Activated T-cell treated with anti-CD3 and anti-CD28 coated beads for 1 hour (primary cell): ENCODE measurements at regions not wholly inside any gene's neighbourhood (a gene's known extent, or its start where the extent isn't known, plus 50 kb on each side); places are given as distances from the start of the nearest gene placed in this dataset.
"Not testable (repeated sequence)": the region's sequence is repeated elsewhere in the genome, so short reads cannot be mapped to it uniquely, and the experiment has no call there.

Experiments used
- DNase-seq: peaks from one replicate; pipeline ENCODE4 v3.0.0-alpha.2; 2020; ENCODE audit warnings: low read depth

GRCh38 chr12:75864161-75864560, 167.4 kb downstream of the PHLDA1 start:
- DNase-seq, result no peak

GRCh38 chr12:75863533-75863932, 168.0 kb downstream of the PHLDA1 start:
- no peak for DNase-seq

- no peak for DNase-seq
These were observed 168.7 kb downstream of the PHLDA1 start for GRCh38 chr12:75862692-75863471.

GRCh38 chr12:75859868-75860267, 171.7 kb downstream of the PHLDA1 start:
- DNase-seq, result no peak

GRCh38 chr12:75856235-75856634, 175.3 kb downstream of the PHLDA1 start:
- no peak for DNase-seq

- no peak for DNase-seq
These were observed 176.2 kb downstream of the PHLDA1 start for GRCh38 chr12:75855360-75855759.

GRCh38 chr12:75854681-75855309, 176.8 kb downstream of the PHLDA1 start:
- DNase-seq, result no peak

GRCh38 chr12:75854137-75854536, 177.4 kb downstream of the PHLDA1 start:
- DNase-seq, result not testable (repeated sequence)

- no peak for DNase-seq
These were observed 177.9 kb downstream of the PHLDA1 start for GRCh38 chr12:75853626-75854025.

GRCh38 chr12:75852956-75853355, 178.6 kb downstream of the PHLDA1 start:
- DNase-seq, result no peak

GRCh38 chr12:75852143-75852542, 179.4 kb downstream of the PHLDA1 start:
- DNase-seq, result no peak

- DNase-seq, result no peak
These were observed 180.7 kb downstream of the PHLDA1 start for GRCh38 chr12:75850721-75851462.

- DNase-seq, result no peak
These were observed 182.6 kb downstream of the PHLDA1 start for GRCh38 chr12:75848961-75849360.

- DNase-seq, result no peak
These were observed 183.1 kb downstream of the PHLDA1 start for GRCh38 chr12:75848431-75848925.

GRCh38 chr12:75846102-75846501, 185.5 kb downstream of the PHLDA1 start:
- no peak for DNase-seq

GRCh38 chr12:75844985-75845384, 186.6 kb downstream of the PHLDA1 start:
- no peak for DNase-seq

- DNase-seq, result no peak
These were observed 187.4 kb downstream of the PHLDA1 start for GRCh38 chr12:75844049-75844770.

- DNase-seq, result no peak
These were observed 189.5 kb downstream of the PHLDA1 start for GRCh38 chr12:75842090-75842489.

- no peak for DNase-seq
These were observed 190.6 kb downstream of the PHLDA1 start for GRCh38 chr12:75840994-75841355.

- DNase-seq, result no peak
These were observed 193.3 kb downstream of the PHLDA1 start for GRCh38 chr12:75838309-75838708.

GRCh38 chr12:75837700-75838099, 193.9 kb downstream of the PHLDA1 start:
- DNase-seq, result no peak

- DNase-seq, result no peak
These were observed 195.0 kb downstream of the PHLDA1 start for GRCh38 chr12:75836533-75836932.
